K562 (cell line): ENCODE measurements at regions not wholly inside any gene's neighbourhood (a gene's known extent, or its start where the extent isn't known, plus 50 kb on each side); places are given as distances from the start of the nearest gene placed in this dataset.

Source experiments
- CC2D1A ChIP-seq: fragments of 450-650 bp; IDR thresholded peaks from 2 replicates; pipeline ENCODE4 v1.6.1; 2017; ENCODE audit warnings: mild to moderate bottlenecking
- EZH2 ChIP-seq: IDR thresholded peaks from 2 replicates; pipeline ENCODE4 v1.6.1; 2012; ENCODE audit warnings: low read depth, mild to moderate bottlenecking, inconsistent platforms, low read length, borderline replicate concordance
- FOXA3 ChIP-seq, 2 experiments: fragments of 450-650 bp in 1 of 2; sonication (generic) in 1 of 2; formaldehyde crosslinking; IDR thresholded peaks in 1 of 2; conservative IDR thresholded peaks in 1 of 2; 2 replicates each; pipeline versions ENCODE4 v1.4.0 to v1.8.0; 2020 to 2022; ENCODE audit warnings: mild to moderate bottlenecking in 2 of 2, missing genetic modification reagents in 1 of 2
- JUN ChIP-seq, 2 experiments: sonication (generic) in 1 of 2; formaldehyde crosslinking in 1 of 2; IDR thresholded peaks; 2 replicates each; pipeline versions ENCODE4 v1.6.1 to v1.8.0; 2012 to 2022; ENCODE audit warnings: borderline replicate concordance in 2 of 2, mild to moderate bottlenecking in 2 of 2, improper control_type of control experiment in 1 of 2, low read depth in 1 of 2, low read length in 1 of 2, missing genetic modification reagents in 1 of 2
- POLR2AphosphoS5 ChIP-seq: IDR thresholded peaks from 2 replicates; pipeline ENCODE4 v1.6.1; 2011; ENCODE audit warnings: mild to moderate bottlenecking, low read depth, low read length, moderate library complexity; ENCODE audit not compliant: control insufficient read depth, insufficient read depth
- SREBF1 ChIP-seq: fragments of 150-350 bp; IDR thresholded peaks from 2 replicates; pipeline ENCODE4 v1.6.1; 2014; ENCODE audit warnings: antibody characterized with exemption, low read depth, low read length, borderline replicate concordance
- SRF ChIP-seq, 2 experiments: fragments of 250-450, 450-650 bp in 1 of 2; sonication (Bioruptor Pico) in 1 of 2; sonication (generic) in 1 of 2; formaldehyde crosslinking; IDR thresholded peaks; 2 replicates each; pipeline versions ENCODE4 v1.5.0 to v1.5.1; 2020 to 2022; ENCODE audit warnings: mild to moderate bottlenecking in 1 of 2, missing genetic modification reagents in 1 of 2
- ZNF764 ChIP-seq: fragments of 250-450 bp; sonication (Bioruptor Pico); IDR thresholded peaks from 2 replicates; pipeline ENCODE4 v1.4.0; 2020; ENCODE audit warnings: low read depth, mild to moderate bottlenecking, moderate library complexity
- TF ChIP-seq, protein P1 (sequence below): sonication (generic); formaldehyde crosslinking; IDR thresholded peaks from 2 replicates; pipeline ENCODE4 v1.8.1; 2022; ENCODE audit warnings: missing genetic modification reagents
- TF ChIP-seq, protein P2 (sequence below), 3 experiments: IDR thresholded peaks in 2 of 3; conservative IDR thresholded peaks in 1 of 3; 2 replicates each; pipeline ENCODE4 v1.5.1; 2011 to 2012; ENCODE audit warnings: low read length in 3 of 3, mild to moderate bottlenecking in 3 of 3, control low read depth in 2 of 3, improper control_type of control experiment in 1 of 3, inconsistent platforms in 1 of 3, low read depth in 1 of 3, mixed read lengths in 1 of 3, moderate library complexity in 1 of 3; ENCODE audit not compliant: insufficient read depth in 2 of 3
- TF ChIP-seq, protein P3 (sequence below): sonication (generic); formaldehyde crosslinking; IDR thresholded peaks from 2 replicates; pipeline ENCODE4 v1.8.0; 2022; ENCODE audit warnings: mild to moderate bottlenecking, missing genetic modification reagents

DNA sequence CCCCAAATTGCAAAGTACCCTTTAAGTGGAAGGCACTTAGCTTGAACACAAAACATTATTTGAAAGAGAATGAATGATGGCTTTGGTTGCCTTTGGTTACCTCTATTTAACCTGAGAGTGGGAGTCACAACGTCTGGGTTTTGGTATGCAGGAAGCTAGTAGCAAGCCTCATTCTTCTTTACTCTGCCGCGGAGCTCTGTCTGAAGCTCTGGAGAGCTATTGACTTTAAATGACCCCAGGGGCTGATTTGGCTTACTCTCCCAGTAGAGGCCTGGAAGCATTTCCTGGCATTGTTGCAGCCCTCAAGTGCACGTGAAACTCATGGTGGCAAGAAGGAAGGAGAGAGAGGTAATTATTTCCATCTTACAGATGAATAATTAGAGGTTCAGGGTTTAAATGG is 81.8 kb upstream of the MAGEA4 start:
- no peak for TF ChIP-seq FOXA3 (CRISPR knock-in tag; conservative IDR thresholded peaks at IDR 0.05 in 1 of 2, IDR thresholded peaks at IDR 0.05 in 1 of 2)
- TF ChIP-seq, protein P1, sequence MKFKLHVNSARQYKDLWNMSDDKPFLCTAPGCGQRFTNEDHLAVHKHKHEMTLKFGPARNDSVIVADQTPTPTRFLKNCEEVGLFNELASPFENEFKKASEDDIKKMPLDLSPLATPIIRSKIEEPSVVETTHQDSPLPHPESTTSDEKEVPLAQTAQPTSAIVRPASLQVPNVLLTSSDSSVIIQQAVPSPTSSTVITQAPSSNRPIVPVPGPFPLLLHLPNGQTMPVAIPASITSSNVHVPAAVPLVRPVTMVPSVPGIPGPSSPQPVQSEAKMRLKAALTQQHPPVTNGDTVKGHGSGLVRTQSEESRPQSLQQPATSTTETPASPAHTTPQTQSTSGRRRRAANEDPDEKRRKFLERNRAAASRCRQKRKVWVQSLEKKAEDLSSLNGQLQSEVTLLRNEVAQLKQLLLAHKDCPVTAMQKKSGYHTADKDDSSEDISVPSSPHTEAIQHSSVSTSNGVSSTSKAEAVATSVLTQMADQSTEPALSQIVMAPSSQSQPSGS (CRISPR knock-in tag), result no peak
- TF ChIP-seq EZH2, result no peak
- TF ChIP-seq SRF (CRISPR knock-in tag; IDR thresholded peaks at IDR 0.05), result no peak
- TF ChIP-seq, protein P2, sequence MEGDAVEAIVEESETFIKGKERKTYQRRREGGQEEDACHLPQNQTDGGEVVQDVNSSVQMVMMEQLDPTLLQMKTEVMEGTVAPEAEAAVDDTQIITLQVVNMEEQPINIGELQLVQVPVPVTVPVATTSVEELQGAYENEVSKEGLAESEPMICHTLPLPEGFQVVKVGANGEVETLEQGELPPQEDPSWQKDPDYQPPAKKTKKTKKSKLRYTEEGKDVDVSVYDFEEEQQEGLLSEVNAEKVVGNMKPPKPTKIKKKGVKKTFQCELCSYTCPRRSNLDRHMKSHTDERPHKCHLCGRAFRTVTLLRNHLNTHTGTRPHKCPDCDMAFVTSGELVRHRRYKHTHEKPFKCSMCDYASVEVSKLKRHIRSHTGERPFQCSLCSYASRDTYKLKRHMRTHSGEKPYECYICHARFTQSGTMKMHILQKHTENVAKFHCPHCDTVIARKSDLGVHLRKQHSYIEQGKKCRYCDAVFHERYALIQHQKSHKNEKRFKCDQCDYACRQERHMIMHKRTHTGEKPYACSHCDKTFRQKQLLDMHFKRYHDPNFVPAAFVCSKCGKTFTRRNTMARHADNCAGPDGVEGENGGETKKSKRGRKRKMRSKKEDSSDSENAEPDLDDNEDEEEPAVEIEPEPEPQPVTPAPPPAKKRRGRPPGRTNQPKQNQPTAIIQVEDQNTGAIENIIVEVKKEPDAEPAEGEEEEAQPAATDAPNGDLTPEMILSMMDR (IDR thresholded peaks at IDR 0.05 in 2 of 3, conservative IDR thresholded peaks at IDR 0.05 in 1 of 3; ENCODE audit: insufficient read depth in 2 of 3, low read depth in 1 of 3, low read length in 3 of 3), result no peak
- TF ChIP-seq SREBF1, result no peak
- TF ChIP-seq CC2D1A, result no peak
- TF ChIP-seq JUN (IDR thresholded peaks at IDR 0.05; ENCODE audit: borderline replicate concordance, low read depth, low read length), result no peak
- TF ChIP-seq JUN (CRISPR knock-in tag; IDR thresholded peaks at IDR 0.05; ENCODE audit: borderline replicate concordance), result no peak
- TF ChIP-seq ZNF764 (CRISPR knock-in tag), result no peak
- TF ChIP-seq POLR2AphosphoS5, result no peak
- TF ChIP-seq, protein P3, sequence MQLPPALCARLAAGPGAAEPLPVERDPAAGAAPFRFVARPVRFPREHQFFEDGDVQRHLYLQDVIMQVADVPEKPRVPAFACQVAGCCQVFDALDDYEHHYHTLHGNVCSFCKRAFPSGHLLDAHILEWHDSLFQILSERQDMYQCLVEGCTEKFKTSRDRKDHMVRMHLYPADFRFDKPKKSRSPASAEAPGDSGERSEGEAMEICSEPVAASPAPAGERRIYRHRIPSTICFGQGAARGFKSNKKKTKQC, result no peak
